T-cell (primary cell): ENCODE measurements at regions not wholly inside any gene's neighbourhood (a gene's known extent, or its start where the extent isn't known, plus 50 kb on each side); places are given as distances from the start of the nearest gene placed in this dataset.

Source experiments
- ATAC-seq, 4 experiments: fragments of 200-7000 bp in 3 of 4; fragments of 150-1000 bp in 1 of 4; cut with Tn5 transposase; replicated peaks in 1 of 4; 1 replicate in 3 of 4; 2 replicates in 1 of 4; pipeline ENCODE4 v1.10.0; 2021; ENCODE audit warnings: moderate library complexity in 3 of 4, mild to moderate bottlenecking in 2 of 4, moderate number of reproducible peaks in 1 of 4
- CTCF ChIA-PET, 2 donors: fragments of 300-600 bp; sonication (Branson Sonifier 250); formaldehyde crosslinking; loops; one replicate each; lab custom pipeline; 2022; ENCODE audit warnings: antibody characterized with exemption in 2 of 2; lab: Charles Lee
- POLR2A ChIA-PET, 2 donors: fragments of 300-600 bp; sonication (Branson Sonifier 250); formaldehyde crosslinking; loops; one replicate each; lab custom pipeline; 2022; ENCODE audit warnings: antibody characterized with exemption in 2 of 2; lab: Charles Lee
- DNase-seq, 35 experiments: peaks; one replicate each; pipeline versions ENCODE4 v3.0.0 to v3.0.0-alpha.2; 2013 to 2023
- H3K27ac ChIP-seq: one replicate; pipeline ENCODE4 v1.5.1; 2013; ENCODE audit warnings: low read length
- H3K27me3 ChIP-seq, 2 experiments: replicated peaks in 1 of 2; 1 replicate in 1 of 2; 2 replicates in 1 of 2; pipeline versions ENCODE4 v1.6.1 to v1.7.0; 2013; ENCODE audit warnings: low read length in 1 of 2, mixed read lengths in 1 of 2; ENCODE audit not compliant: control insufficient read depth in 2 of 2, insufficient read depth in 2 of 2; ENCODE audit errors: extremely low read depth in 1 of 2
- H3K36me3 ChIP-seq, 2 donors: 1 replicate in 1 of 2; 2 replicates in 1 of 2; pipeline versions ENCODE4 v1.6.1 to v1.7.0; 2013; ENCODE audit warnings: low read length in 1 of 2; ENCODE audit not compliant: control insufficient read depth in 2 of 2, insufficient read depth in 1 of 2; ENCODE audit errors: extremely low read depth in 1 of 2
- H3K4me1 ChIP-seq, 2 experiments: 1 replicate in 1 of 2; 2 replicates in 1 of 2; pipeline versions ENCODE4 v1.6.1 to v1.7.0; 2013; ENCODE audit warnings: low read length in 2 of 2, mixed read lengths in 1 of 2; ENCODE audit not compliant: insufficient read depth in 2 of 2, control insufficient read depth in 1 of 2; ENCODE audit errors: extremely low read depth in 1 of 2
- H3K4me3 ChIP-seq, 2 donors: 1 replicate in 1 of 2; 2 replicates in 1 of 2; pipeline versions ENCODE4 v1.5.1 to v1.7.0; 2013; ENCODE audit warnings: mild to moderate bottlenecking in 2 of 2, low read length in 1 of 2, moderate library complexity in 1 of 2; ENCODE audit not compliant: control insufficient read depth in 1 of 2; ENCODE audit errors: extremely low read depth in 1 of 2
- H3K9me3 ChIP-seq: 2 replicates; pipeline ENCODE4 v1.7.0; 2013
- H3K27ac Mint-ChIP-seq, 2 donors: one replicate each; pipeline ENCODE4 v1.8.0; 2020 to 2021; ENCODE audit warnings: mild to moderate bottlenecking in 2 of 2, mixed read lengths in 2 of 2
- H3K27me3 Mint-ChIP-seq, 2 donors: one replicate each; pipeline ENCODE4 v1.8.0; 2021 to 2022; ENCODE audit warnings: mixed read lengths in 2 of 2
- H3K36me3 Mint-ChIP-seq: one replicate; pipeline ENCODE4 v1.8.0; 2021; ENCODE audit warnings: mixed read lengths
- H3K4me1 Mint-ChIP-seq, 3 donors: one replicate each; pipeline ENCODE4 v1.8.0; 2020 to 2022; ENCODE audit warnings: mixed read lengths in 3 of 3, mild to moderate bottlenecking in 1 of 3
- H3K4me3 Mint-ChIP-seq, 3 donors: one replicate each; pipeline ENCODE4 v1.8.0; 2020 to 2022; ENCODE audit warnings: mild to moderate bottlenecking in 3 of 3, mixed read lengths in 3 of 3, moderate library complexity in 3 of 3
- H3K9me3 Mint-ChIP-seq, 3 donors: one replicate each; pipeline ENCODE4 v1.8.0; 2020 to 2022; ENCODE audit warnings: mixed read lengths in 3 of 3
- WGBS: methylation state at CpG from one replicate; pipeline ENCODE4 v1.1.5; 2013; ENCODE audit warnings: missing lambda C conversion rate; ENCODE audit not compliant: insufficient coverage; 5-methylcytosine and 5-hydroxymethylcytosine counted together

- ChIA-PET POLR2A (no interaction called here), CTCF (no interaction called here)
- ATAC-seq (no peak), DNase-seq (no peak)
- no peaks in the 10 kb centered on the region for H3K9me3 ChIP-seq
- Mint-ChIP-seq H3K27ac (no peak overlapping the region), H3K9me3 (no peaks in the 10 kb centered on the region), H3K27me3 (peaks cover 43 to 53% of the 10 kb centered on the region in 2 donors), H3K36me3 (no peaks in the 10 kb centered on the region), H3K4me1 (no peaks in the 10 kb centered on the region), H3K4me3 (no peak overlapping the region)
- peaks cover 5 to 25% of the 10 kb centered on the region in 2 experiments for H3K27me3 ChIP-seq
- WGBS, result no CpG with 5 or more reads among the region's 16 CpGs
- H3K4me1 ChIP-seq, result no peaks in the 10 kb centered on the region
- H3K4me3 ChIP-seq, result no peak overlapping the region
- no peak overlapping the region for H3K27ac ChIP-seq
- H3K36me3 ChIP-seq, result no peaks in the 10 kb centered on the region
Measured at GRCh38 chr17:36697903-36698530, 96.6 kb downstream of the MRM1 start.

DNA sequence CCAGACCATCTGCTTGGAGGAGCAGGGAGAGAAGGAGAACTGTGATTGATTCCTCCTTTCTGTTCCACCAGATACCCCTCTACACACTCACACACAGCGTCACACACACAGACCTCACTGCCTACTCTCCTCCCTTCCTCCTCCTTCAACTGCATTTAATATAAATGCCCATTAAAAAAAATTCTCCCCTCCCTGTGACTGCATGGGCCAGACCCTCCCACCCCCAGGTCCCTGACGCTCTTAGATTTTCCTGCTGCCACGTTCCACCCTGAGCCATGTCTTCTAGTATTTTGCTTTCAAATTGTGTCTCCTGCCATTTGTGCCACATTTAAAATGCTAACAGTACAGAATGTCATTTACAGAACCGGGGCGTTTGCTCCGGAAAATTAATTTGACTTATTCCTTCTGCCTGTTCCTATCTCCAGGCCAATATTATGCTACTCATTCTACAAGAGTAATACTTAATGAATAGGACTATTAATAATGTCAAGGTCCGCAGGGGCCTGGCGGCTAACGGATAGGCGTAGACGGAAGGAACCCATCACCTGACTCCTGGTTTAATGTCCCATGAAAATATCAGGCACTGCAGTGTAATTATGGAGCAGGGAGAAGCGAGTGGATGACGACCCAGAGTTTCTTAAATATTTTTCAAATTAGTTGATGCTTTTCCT is 100.2 kb downstream of the MRM1 start:
- H3K9me3 ChIP-seq, result no peaks in the 10 kb centered on the region
- 63% methylated on average over 3 of the region's 13 CpGs for WGBS
- H3K36me3 ChIP-seq, result no peaks in the 10 kb centered on the region
- no peak for ATAC-seq
- Mint-ChIP-seq H3K4me1 (peaks cover 0 to 7% (median 2%) of the 10 kb centered on the region in 3 donors), H3K4me3 (no peak overlapping the region), H3K9me3 (no peaks in the 10 kb centered on the region), H3K27ac (no peak overlapping the region), H3K27me3 (peaks cover 50 to 78% of the 10 kb centered on the region in 2 donors), H3K36me3 (no peaks in the 10 kb centered on the region)
- POLR2A ChIA-PET, result no interaction called here
- no peak for DNase-seq
- H3K27ac ChIP-seq, result no peak overlapping the region
- CTCF ChIA-PET, result no interaction called here
- H3K4me1 ChIP-seq, result peaks cover 0 to 4% of the 10 kb centered on the region in 2 experiments
- peaks cover 0 to 50% of the 10 kb centered on the region in 2 experiments for H3K27me3 ChIP-seq
- no peak overlapping the region for H3K4me3 ChIP-seq

DNA sequence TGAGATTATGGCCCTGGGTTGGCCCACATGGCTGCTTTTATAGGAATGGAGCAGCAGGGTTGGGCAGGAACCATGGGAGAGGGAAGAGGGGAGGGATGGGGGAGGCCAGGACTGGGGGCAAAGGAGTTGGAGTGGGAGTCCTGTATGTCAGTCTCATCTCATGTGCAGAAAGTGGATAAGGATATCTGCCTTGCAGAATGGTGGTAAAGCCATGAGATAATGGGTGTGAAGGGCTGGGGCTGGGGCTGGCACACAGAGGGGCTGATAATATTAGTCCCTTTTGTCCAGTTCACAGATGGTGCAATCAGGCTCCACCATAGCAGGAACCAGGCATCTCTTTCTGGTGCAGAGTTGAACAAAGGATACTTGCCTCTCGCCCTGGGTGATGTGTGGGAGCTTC is 101.3 kb downstream of the MRM1 start:
- Histone ChIP-seq H3K27ac (no peak overlapping the region), H3K4me1 (peaks cover 0 to 4% of the 10 kb centered on the region in 2 experiments), H3K36me3 (no peaks in the 10 kb centered on the region), H3K4me3 (no peak overlapping the region), H3K27me3 (peaks cover 0 to 46% of the 10 kb centered on the region in 2 experiments), H3K9me3 (no peaks in the 10 kb centered on the region)
- no peak overlapping the region for H3K4me3 Mint-ChIP-seq
- H3K4me1 Mint-ChIP-seq, result peaks cover 0 to 7% (median 2%) of the 10 kb centered on the region in 3 donors
- H3K27me3 Mint-ChIP-seq, result peaks cover 43 to 69% of the 10 kb centered on the region in 2 donors
- ATAC-seq (no peak), DNase-seq (no peak)
- POLR2A ChIA-PET, result no interaction called here
- CTCF ChIA-PET, result no interaction called here
- no peaks in the 10 kb centered on the region for H3K9me3 Mint-ChIP-seq
- no peak overlapping the region for H3K27ac Mint-ChIP-seq
- H3K36me3 Mint-ChIP-seq, result no peaks in the 10 kb centered on the region
- 30% methylated on average over 1 of the region's 1 CpG for WGBS

DNA sequence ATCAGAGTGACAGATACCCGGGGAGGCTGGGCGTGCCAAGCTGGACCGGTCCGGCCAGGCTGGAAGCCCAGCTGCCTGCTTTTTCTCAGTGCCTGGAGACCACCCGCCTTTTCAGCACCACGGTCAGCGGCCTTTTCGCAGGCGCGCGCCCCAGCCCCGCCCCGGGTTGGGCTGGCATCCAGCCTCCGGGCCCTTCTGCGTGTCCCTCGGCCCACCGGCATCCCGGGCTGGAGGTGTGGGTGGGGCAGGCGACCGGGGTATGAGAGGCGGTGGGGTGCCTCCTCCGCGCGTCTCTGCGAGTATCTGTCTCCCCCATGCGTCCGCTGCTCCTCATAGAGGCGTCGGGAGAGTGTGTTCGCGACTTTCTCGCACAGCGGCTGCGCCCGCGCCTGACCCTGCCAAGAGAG is 102.5 kb downstream of the MRM1 start:
- no peak overlapping the region for H3K4me3 Mint-ChIP-seq
- POLR2A ChIA-PET, result no interaction called here
- H3K27me3 Mint-ChIP-seq, result peaks cover 41 to 57% of the 10 kb centered on the region in 2 donors
- no peak overlapping the region for H3K27ac Mint-ChIP-seq
- ATAC-seq (peak; percentile 34 to 61 (median 56)), DNase-seq (peak in 28 of 35 experiments; percentile 12 to 63 (median 38))
- no peaks in the 10 kb centered on the region for H3K36me3 Mint-ChIP-seq
- CTCF ChIA-PET, result no interaction called here
- no peak overlapping the region for H3K4me3 ChIP-seq
- H3K9me3 ChIP-seq, result no peaks in the 10 kb centered on the region
- no peak overlapping the region for H3K27ac ChIP-seq
- H3K36me3 ChIP-seq, result no peaks in the 10 kb centered on the region
- peaks cover 0 to 38% of the 10 kb centered on the region in 2 experiments for H3K27me3 ChIP-seq
- peaks cover 0 to 7% (median 2%) of the 10 kb centered on the region in 3 donors for H3K4me1 Mint-ChIP-seq
- H3K4me1 ChIP-seq, result peaks cover 0 to 4% of the 10 kb centered on the region in 2 experiments
- WGBS, result 12% methylated on average over 32 of the region's 36 CpGs
- no peaks in the 10 kb centered on the region for H3K9me3 Mint-ChIP-seq

DNA sequence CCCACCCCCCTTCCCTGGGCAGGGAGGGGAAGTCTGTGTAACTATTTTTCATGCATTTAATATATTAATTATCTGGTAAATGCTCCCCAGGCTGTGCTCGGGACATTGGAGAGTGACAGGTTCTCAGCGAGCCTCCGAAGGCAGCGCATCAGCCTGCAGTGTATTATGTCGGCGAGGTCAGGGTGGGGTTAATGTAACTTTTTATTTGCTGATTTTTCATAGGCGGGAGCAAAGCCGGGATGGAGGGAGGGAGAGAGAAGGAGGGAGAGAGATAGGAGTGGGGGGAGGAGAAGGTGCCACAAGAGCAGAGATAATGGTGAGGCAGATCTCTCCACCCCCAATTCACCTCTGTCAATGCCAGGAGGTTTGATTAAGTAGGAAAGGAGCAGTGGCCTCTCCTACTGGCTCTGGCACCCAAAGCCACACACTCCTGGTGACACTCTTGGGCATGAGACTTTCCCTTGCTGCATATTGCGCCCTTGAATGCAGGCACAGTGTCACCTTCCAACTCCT is 104.0 kb downstream of the MRM1 start:
- H3K36me3 ChIP-seq, result no peaks in the 10 kb centered on the region
- H3K9me3 ChIP-seq, result no peaks in the 10 kb centered on the region
- ChIA-PET POLR2A (interaction anchor here in 1 of 2 donors (0.6 kb wide), 1 partner anchor 519 kb away, joined by 4 read pairs; no protein-coding TSS in a partner anchor), CTCF (interaction anchor here in 1 of 2 donors (0.6 kb wide), 1 partner anchor 94 kb away, joined by 3 read pairs; no protein-coding TSS in a partner anchor)
- 93% methylated on average over 6 of the region's 9 CpGs for WGBS
- H3K4me3 ChIP-seq, result no peak overlapping the region
- ATAC-seq (no peak), DNase-seq (no peak)
- peaks cover 0 to 36% of the 10 kb centered on the region in 2 experiments for H3K27me3 ChIP-seq
- H3K27ac ChIP-seq, result no peak overlapping the region
- Mint-ChIP-seq H3K27me3 (peaks cover 31 to 51% of the 10 kb centered on the region in 2 donors), H3K36me3 (no peaks in the 10 kb centered on the region), H3K9me3 (no peaks in the 10 kb centered on the region), H3K27ac (no peak overlapping the region), H3K4me3 (no peak overlapping the region), H3K4me1 (peaks cover 0 to 7% (median 2%) of the 10 kb centered on the region in 3 donors)
- H3K4me1 ChIP-seq, result peaks cover 0 to 4% of the 10 kb centered on the region in 2 experiments

- peaks cover 0 to 4% of the 10 kb centered on the region in 2 experiments for H3K4me1 ChIP-seq
- Mint-ChIP-seq H3K27ac (no peak overlapping the region), H3K36me3 (no peaks in the 10 kb centered on the region), H3K27me3 (peaks cover 24 to 47% of the 10 kb centered on the region in 2 donors), H3K4me3 (no peak overlapping the region), H3K4me1 (peaks cover 0 to 7% (median 2%) of the 10 kb centered on the region in 3 donors), H3K9me3 (no peaks in the 10 kb centered on the region)
- DNase-seq, result peak in 29 of 35 experiments; percentile 18 to 62 (median 37)
- H3K27me3 ChIP-seq, result peaks cover 0 to 36% of the 10 kb centered on the region in 2 experiments
- no peaks in the 10 kb centered on the region for H3K36me3 ChIP-seq
- ChIA-PET POLR2A (no interaction called here), CTCF (interaction anchor here in 1 of 2 donors (0.6 kb wide), 1 partner anchor 12 kb away, joined by 3 read pairs; no protein-coding TSS in a partner anchor)
- ATAC-seq, result peak; percentile 70 to 78 (median 75)
- 82% methylated on average over 8 of the region's 15 CpGs for WGBS
- no peaks in the 10 kb centered on the region for H3K9me3 ChIP-seq
- no peak overlapping the region for H3K27ac ChIP-seq
- no peak overlapping the region for H3K4me3 ChIP-seq
Measured at GRCh38 chr17:36705874-36706731, 104.7 kb downstream of the MRM1 start.
